GM23248 (cell line): ENCODE measurements at regions not wholly inside any gene's neighbourhood (a gene's known extent, or its start where the extent isn't known, plus 50 kb on each side); places are given as distances from the start of the nearest gene placed in this dataset.

Source experiments
- EZH2 ChIP-seq: fragments of 200-600 bp; sonication (generic); IDR thresholded peaks from 2 replicates; pipeline ENCODE4 v1.6.1; 2018; ENCODE audit warnings: antibody characterized with exemption, mild to moderate bottlenecking; ENCODE audit not compliant: insufficient read depth, poor library complexity, severe bottlenecking
- EZH2phosphoT487 ChIP-seq: fragments of 200-600 bp; sonication (generic); IDR thresholded peaks from 2 replicates; pipeline ENCODE4 v1.6.1; 2018; ENCODE audit warnings: antibody characterized with exemption, moderate library complexity, mild to moderate bottlenecking, low read depth; ENCODE audit not compliant: insufficient read depth

DNA sequence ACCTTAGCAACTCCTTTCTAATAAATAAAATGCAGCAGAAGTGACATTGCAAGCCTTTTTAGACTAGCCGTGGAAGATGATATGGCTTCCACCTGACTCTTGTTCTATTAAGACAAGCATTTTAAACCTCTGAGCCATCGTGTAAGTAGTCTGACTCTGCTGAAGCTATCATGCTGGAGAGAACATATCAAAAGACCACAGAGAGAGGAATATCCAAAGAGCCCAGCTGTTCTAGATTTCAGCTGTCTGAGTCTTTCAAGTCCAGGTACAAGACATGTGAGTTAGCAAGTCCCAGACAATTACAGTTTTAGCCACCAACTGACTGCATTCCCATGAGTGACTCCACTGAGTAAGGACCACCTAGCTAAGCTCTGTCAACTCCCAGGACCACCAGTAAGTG is 517.0 kb upstream of the NAALADL2 start:
- no peak for TF ChIP-seq EZH2
- no peak for TF ChIP-seq EZH2phosphoT487
